HG03432 (cell line): ENCODE measurements at regions not wholly inside any gene's neighbourhood (a gene's known extent, or its start where the extent isn't known, plus 50 kb on each side); places are given as distances from the start of the nearest gene placed in this dataset.
"Not testable (repeated sequence)": the region's sequence is repeated elsewhere in the genome, so short reads cannot be mapped to it uniquely, and the experiment has no call there.

ENCODE experiments used
- ATAC-seq: cut with Tn5 transposase; IDR thresholded peaks from one replicate; pipeline ENCODE4 v1.9.1; 2021; ENCODE audit warnings: mild to moderate bottlenecking, moderate library complexity; ENCODE audit not compliant: unreplicated experiment

GRCh38 chr6:140499607-140500006, 1125.2 kb upstream of the CITED2 start:
- no peak for ATAC-seq

GRCh38 chr6:140494321-140495108, 1120.1 kb upstream of the CITED2 start:
- no peak for ATAC-seq

GRCh38 chr6:140493470-140493869, 1119.0 kb upstream of the CITED2 start:
- ATAC-seq: not testable (repeated sequence)

- no peak for ATAC-seq
Observed at GRCh38 chr6:140490081-140490480, 1115.6 kb upstream of the CITED2 start.

- ATAC-seq: no peak
Observed at GRCh38 chr6:140487586-140487985, 1113.1 kb upstream of the CITED2 start.

DNA sequence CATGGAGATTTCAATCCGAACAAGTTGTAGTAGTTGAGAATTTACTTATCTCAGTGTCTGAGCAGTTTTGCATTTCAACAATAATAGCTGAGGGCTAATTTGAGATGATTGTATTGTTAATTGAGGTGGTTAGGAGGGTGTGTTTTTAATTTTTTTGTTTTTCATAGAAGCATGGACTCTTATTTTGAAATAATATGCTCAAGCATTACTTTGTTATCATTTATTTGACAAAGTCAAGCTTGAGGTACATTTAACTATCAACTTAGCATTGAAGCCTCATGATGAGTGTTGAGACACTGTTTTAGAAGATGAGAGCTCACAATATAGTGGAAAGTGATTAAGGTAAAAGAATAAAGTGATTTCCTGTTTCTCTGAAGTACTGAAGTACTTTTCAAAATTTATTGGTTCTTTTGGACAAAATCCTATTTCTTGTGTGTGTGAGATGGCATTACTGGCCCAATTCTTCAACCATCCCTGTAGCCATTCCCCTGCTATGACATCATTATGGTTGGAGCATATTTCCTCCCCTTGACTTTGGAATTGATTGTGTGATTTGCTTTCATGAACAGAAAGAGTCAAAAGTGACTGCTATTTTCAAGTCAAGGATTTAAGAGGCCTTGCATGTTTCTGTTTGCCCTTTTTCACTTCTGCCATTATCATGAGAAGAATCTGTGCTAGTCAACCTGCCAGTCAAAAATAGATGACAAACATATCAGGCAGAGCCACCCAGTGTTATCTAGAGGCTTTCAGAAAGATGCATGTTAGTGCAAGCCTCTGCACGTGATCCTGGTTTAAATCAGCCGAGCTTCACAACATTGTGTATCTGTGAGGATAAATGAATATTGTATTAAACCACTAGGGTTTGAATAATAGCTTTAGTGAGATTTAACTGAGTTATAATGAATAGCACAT, 1112.3 kb upstream of the CITED2 start:
- ATAC-seq: peak; percentile 6

GRCh38 chr6:140485740-140486449, 1111.4 kb upstream of the CITED2 start:
- peak; percentile 72 for ATAC-seq

GRCh38 chr6:140480852-140481251, 1106.4 kb upstream of the CITED2 start:
- no peak for ATAC-seq

DNA sequence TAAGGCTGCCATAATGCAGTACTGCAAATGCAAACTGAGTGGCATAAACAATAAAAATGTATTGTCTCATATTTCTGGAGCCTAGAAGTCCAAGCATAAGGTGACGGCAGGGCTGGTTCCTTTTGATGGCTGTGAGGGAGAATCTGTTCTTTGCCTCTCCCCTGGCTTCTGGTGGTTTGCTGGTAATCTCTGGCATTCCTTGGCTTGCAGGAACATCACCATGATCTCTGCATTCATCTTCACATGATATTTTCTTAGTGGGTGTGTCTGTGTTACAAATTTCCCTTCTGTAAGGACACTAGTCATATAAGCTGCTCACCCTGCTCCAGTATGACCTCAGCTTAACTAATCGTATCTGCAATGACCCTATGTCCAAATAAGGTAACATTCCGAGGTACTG, 1104.2 kb upstream of the CITED2 start:
- no peak for ATAC-seq

DNA sequence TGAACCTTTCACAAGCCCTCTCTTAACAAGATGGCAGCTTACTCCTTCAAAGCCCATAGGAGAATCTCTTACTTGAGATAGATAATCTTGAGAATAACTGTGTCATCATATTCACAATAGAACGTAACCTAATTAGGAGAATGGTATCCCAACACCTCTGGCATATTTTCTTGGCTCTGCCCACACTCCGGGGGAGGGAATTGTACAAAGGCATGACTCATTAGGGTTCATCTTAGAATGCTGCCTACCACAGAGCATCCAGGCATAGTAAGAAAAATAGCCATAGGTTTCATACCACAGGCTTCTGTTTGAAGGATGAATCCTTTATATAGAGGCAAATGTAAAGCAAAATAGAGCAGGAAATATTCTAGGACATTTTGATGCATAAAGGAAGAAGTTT, 1100.6 kb upstream of the CITED2 start:
- no peak for ATAC-seq

GRCh38 chr6:140464720-140465119, 1090.3 kb upstream of the CITED2 start:
- ATAC-seq: no peak

GRCh38 chr6:140463312-140463710, 1088.9 kb upstream of the CITED2 start:
- no peak for ATAC-seq

GRCh38 chr6:140462453-140463311, 1088.2 kb upstream of the CITED2 start:
- ATAC-seq: no peak

DNA sequence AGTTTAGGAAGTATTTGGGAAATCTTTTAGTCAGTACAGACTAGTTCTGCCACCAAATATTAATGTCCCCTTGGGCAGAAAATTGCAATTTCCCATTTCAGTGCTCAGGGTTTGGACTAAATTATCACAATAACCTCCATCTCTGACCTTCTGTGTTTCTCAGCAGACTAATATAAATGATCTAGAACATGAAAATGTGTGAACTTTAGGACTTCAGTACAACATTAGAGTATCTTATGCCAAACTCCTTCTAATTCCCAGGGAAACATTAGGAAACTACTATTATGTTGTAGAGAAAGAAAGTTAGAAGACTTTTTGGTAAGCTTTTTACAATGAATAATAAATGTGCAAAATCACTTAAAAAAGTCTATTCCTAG, 1087.6 kb upstream of the CITED2 start:
- no peak for ATAC-seq

DNA sequence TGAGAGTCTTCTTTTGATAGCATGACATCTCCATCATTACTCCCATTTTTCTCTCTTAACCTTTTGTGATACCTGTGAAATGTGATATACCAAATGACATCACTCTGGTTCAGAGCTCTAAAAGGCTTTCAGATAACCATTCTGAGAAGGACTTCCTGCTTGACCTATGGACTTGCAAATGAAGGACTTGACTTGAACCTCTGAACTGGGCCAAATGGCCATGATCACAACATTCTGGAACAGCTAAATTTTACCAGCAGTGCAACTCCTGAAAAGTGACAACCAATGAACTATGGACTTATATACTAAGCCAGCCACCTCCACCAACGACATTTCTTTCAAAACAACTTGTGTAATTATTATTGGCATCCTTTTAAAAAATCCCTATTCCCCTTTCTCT, 1085.8 kb upstream of the CITED2 start:
- no peak for ATAC-seq

DNA sequence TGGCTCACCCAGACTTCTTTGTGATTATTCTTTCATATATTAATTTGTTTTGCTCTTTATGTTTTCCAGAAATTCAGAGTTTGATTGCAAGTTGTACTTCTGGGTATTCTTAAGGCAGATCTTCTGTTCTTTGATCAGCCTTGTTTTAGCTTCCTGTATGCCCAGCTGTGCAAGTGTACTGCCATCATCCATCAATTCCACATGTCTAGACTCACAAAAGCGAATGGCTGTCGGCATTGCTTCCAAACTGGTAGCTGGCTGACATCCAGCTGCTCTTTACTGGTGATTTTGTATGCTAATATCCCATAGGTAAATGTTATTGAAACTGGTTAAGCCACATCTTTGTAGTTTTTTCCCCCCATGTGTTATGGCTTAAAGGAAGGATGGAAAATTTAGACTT, 1084.8 kb upstream of the CITED2 start:
- no peak for ATAC-seq

DNA sequence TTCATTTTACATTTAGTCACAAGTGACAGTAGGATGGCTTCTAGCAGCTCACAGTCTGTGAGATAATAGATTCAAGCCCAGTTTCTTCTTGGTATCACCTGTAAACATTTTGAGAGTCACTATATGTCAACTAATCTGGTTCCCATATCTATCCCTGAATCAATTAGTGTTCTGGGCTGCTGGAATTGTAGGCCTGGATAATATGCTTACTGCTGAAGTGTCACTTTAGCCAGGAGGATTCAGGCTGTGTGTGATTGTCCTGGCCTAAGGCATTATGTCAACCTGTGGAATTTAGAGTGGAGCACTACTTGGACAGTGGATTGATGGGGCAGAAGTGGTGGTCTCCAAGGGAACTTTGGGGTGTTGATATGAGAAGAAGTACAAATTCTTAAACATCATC, 1071.8 kb upstream of the CITED2 start:
- ATAC-seq: no peak

DNA sequence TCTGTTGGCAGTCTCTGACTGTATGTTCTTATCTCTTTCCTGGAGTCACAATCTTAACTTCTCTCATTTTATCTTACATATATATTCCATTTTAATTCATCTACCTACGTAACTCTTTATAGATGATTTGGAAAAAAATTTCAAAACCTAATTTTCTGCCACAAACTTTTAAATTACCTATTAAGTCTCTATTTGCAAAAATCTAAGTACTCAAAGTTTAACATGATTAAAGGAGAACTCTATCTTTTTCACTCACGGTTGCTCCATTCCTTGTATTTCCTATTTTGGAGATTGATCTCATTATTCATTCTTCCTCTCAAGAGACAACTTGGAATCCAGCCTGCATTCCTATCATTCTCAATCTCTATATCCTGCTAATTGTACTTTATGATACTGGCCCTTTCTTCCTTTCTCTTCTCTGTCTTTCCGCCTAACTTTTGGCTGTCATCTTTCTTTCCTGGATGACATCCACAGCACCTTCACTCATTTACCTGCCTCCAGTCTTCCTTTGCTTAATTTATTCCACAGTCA, 1071.1 kb upstream of the CITED2 start:
- no peak for ATAC-seq

- not testable (repeated sequence) for ATAC-seq
Observed at GRCh38 chr6:140443112-140443511, 1068.7 kb upstream of the CITED2 start.

GRCh38 chr6:140441256-140441655, 1066.8 kb upstream of the CITED2 start:
- peak; percentile 49 for ATAC-seq
